ENCODE measurements at regions not wholly inside any gene's neighbourhood (a gene's known extent, or its start where the extent isn't known, plus 50 kb on each side); places are given as distances from the start of the nearest gene placed in this dataset.
A peak's percentile ranks its signal among the peaks of the same experiment; 100 is the strongest.
"Not testable (repeated sequence)": the region's sequence is repeated elsewhere in the genome, so short reads cannot be mapped to it uniquely, and the experiment has no call there.

GRCh38 chr15:75114796-75115195 lies 86.9 kb upstream of the C15orf39 start:
- intact Hi-C loops (cut with DNase I) = no loop called here
- Histone ChIP-seq H3K4me1 (no peaks in the 10 kb centered on the region), H3K36me3 (no peaks in the 10 kb centered on the region), H3K4me3 (no peak overlapping the region), H3K9me3 (no peaks in the 10 kb centered on the region), H3K27ac (no peak overlapping the region), H3K27me3 (no peaks in the 10 kb centered on the region)
- TF ChIP-seq POLR2A (IDR thresholded peaks at IDR 0.05) = no peak
- DNase-seq (no peak), ATAC-seq (no peak)
- WGBS (ENCODE audit: insufficient coverage, low coverage, low lambda C conversion rate, missing lambda C conversion rate) = no CpG with 5 or more reads among the region's 3 CpGs

DNA sequence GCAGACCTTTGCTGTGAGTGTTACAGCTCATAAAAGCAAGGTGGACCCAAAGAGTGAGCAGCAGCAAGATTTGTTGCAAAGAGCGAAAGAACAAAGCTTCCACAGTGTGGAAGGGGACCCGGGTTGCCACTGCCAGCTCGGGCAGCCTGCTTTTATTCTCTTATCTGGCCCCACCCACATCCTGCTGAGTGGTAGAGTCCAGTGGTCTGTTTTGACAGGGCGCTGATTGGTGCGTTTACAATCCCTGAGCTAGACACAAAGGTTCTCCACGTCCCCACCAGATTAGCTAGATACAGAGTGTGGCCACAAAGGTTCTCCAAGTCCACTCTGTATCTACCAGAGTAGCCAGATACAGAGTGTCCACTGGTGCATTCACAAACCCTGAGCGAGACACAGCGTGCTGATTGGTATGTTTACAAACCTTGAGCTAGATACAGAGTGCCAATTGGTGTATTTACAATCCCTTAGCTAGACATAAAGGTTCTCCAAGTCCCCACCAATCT lies 86.2 kb upstream of the C15orf39 start:
- ATAC-seq; H3K4me1 ChIP-seq; H3K36me3 ChIP-seq; H3K27ac ChIP-seq; H3K9me3 ChIP-seq; intact Hi-C loops (cut with DNase I); H3K27me3 ChIP-seq; H3K4me3 ChIP-seq; DNase-seq: not testable (repeated sequence)
- WGBS (ENCODE audit: insufficient coverage, low coverage, low lambda C conversion rate, missing lambda C conversion rate) = 90% methylated on average over 2 of the region's 8 CpGs

- H3K4me3 ChIP-seq; ATAC-seq; H3K27ac ChIP-seq; H3K4me1 ChIP-seq; intact Hi-C loops (cut with DNase I); H3K27me3 ChIP-seq; H3K36me3 ChIP-seq; H3K9me3 ChIP-seq; DNase-seq: not testable (repeated sequence)
- WGBS (ENCODE audit: insufficient coverage, low coverage, low lambda C conversion rate, missing lambda C conversion rate) = no CpG with 5 or more reads among the region's 31 CpGs
These were observed 85.5 kb upstream of the C15orf39 start for GRCh38 chr15:75116143-75116542.

DNA sequence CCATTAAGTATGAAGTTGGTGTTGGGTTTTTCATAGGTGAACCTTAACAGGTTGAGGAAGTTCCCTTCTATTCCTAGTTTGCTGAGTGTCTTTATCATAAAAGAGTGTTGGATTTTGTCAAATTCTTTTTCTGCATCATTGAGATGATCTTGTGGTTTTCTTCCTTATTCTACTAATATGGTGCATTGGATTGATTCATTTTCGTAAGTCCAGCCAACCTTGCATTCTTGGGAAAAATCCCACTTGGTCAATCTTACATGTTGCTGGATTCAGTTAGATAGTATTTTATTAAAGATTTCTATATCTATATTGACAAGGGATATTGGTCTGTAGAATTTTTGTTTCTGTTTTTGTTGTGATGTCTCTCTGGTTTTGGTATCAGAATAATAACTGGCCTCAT lies 83.7 kb upstream of the C15orf39 start:
- Histone ChIP-seq H3K27ac (no peak overlapping the region), H3K9me3 (no peaks in the 10 kb centered on the region), H3K27me3 (no peaks in the 10 kb centered on the region), H3K4me1 (no peaks in the 10 kb centered on the region), H3K4me3 (no peak overlapping the region), H3K36me3 (no peaks in the 10 kb centered on the region)
- intact Hi-C loops (cut with DNase I) = no loop called here
- DNase-seq (no peak), ATAC-seq (no peak)
- WGBS (ENCODE audit: insufficient coverage, low coverage, low lambda C conversion rate, missing lambda C conversion rate) = 75% methylated on average over 1 of the region's 1 CpG
- TF ChIP-seq, protein P1, sequence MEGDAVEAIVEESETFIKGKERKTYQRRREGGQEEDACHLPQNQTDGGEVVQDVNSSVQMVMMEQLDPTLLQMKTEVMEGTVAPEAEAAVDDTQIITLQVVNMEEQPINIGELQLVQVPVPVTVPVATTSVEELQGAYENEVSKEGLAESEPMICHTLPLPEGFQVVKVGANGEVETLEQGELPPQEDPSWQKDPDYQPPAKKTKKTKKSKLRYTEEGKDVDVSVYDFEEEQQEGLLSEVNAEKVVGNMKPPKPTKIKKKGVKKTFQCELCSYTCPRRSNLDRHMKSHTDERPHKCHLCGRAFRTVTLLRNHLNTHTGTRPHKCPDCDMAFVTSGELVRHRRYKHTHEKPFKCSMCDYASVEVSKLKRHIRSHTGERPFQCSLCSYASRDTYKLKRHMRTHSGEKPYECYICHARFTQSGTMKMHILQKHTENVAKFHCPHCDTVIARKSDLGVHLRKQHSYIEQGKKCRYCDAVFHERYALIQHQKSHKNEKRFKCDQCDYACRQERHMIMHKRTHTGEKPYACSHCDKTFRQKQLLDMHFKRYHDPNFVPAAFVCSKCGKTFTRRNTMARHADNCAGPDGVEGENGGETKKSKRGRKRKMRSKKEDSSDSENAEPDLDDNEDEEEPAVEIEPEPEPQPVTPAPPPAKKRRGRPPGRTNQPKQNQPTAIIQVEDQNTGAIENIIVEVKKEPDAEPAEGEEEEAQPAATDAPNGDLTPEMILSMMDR (IDR thresholded peaks at IDR 0.05) = no peak
- TF ChIP-seq POLR2A (IDR thresholded peaks at IDR 0.05) = no peak

DNA sequence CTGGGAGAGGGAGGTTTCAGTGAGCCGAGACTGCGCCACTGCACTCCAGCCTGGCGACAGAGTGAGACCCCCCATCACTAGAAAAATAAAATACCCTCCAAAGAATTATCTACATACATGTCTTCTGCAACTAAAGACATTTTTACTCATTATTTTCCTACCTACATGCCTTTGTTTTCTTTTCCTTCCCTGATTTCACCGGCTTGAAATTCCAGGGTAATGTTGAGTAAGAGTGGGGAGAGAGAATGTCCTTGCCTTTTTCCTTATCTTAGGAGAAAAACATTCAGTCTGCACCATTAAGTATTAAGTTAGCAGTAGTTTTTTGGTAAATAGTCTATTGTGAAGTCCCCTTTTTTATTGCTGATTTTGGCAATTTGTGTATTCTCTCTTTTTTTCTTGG lies 82.4 kb upstream of the C15orf39 start:
- H3K27me3 ChIP-seq; ATAC-seq; H3K9me3 ChIP-seq; intact Hi-C loops (cut with DNase I); H3K4me1 ChIP-seq; H3K27ac ChIP-seq; DNase-seq; H3K36me3 ChIP-seq; H3K4me3 ChIP-seq: not testable (repeated sequence)
- 72% methylated on average over 4 of the region's 4 CpGs for WGBS (ENCODE audit: insufficient coverage, low coverage, low lambda C conversion rate, missing lambda C conversion rate)

DNA sequence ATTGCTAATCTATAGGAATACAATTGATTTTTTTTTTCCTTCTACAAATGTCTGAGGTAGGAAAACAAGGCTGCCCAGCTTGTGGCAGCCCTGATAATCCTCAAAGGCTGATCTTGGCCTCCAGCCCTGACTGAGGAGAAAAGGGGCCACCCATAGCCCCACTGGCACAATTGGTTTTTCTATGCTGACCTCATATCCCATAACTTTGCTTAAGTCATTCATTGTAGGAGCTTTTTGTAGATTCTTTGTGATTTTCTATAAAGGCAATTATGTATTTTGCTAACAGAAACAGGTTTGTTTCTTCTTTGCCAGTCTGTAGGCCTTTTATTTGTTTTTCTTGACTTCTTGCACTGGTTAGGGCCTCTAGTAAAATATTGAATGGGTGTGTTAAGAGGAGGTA lies 80.2 kb upstream of the C15orf39 start:
- H3K9me3 ChIP-seq = no peaks in the 10 kb centered on the region
- H3K27ac ChIP-seq = no peak overlapping the region
- intact Hi-C loops (cut with DNase I) = no loop called here
- no peaks in the 10 kb centered on the region for H3K27me3 ChIP-seq
- TF ChIP-seq, protein P1 (IDR thresholded peaks at IDR 0.05) = no peak
- TF ChIP-seq POLR2A (IDR thresholded peaks at IDR 0.05) = no peak
- ATAC-seq = no peak
- peaks cover 0 to 4% (median 0%) of the 10 kb centered on the region in 4 donors for H3K4me1 ChIP-seq
- no peak for DNase-seq
- no peaks in the 10 kb centered on the region for H3K36me3 ChIP-seq
- no peak overlapping the region for H3K4me3 ChIP-seq

- Histone ChIP-seq H3K27ac (no peak overlapping the region), H3K27me3 (no peaks in the 10 kb centered on the region), H3K9me3 (no peaks in the 10 kb centered on the region), H3K4me3 (no peak overlapping the region), H3K4me1 (peaks cover 0 to 4% (median 0%) of the 10 kb centered on the region in 4 donors), H3K36me3 (no peaks in the 10 kb centered on the region)
- ATAC-seq (no peak), DNase-seq (no peak)
- no peak for TF ChIP-seq POLR2A (IDR thresholded peaks at IDR 0.05)
- TF ChIP-seq, protein P1 (IDR thresholded peaks at IDR 0.05) = no peak
- WGBS (ENCODE audit: insufficient coverage, low coverage, low lambda C conversion rate, missing lambda C conversion rate) = 92% methylated on average over 5 of the region's 5 CpGs
- intact Hi-C loops (cut with DNase I) = no loop called here
These were observed 78.3 kb upstream of the C15orf39 start for GRCh38 chr15:75123395-75123794.

- H3K27me3 ChIP-seq; intact Hi-C loops (cut with DNase I); H3K36me3 ChIP-seq; DNase-seq; H3K9me3 ChIP-seq; H3K4me1 ChIP-seq; H3K4me3 ChIP-seq: not testable (repeated sequence)
- peak overlapping the region in 1 of 3 donors; percentile 47 for H3K27ac ChIP-seq
- peak in 1 of 4 donors; percentile 29 for ATAC-seq
- WGBS (ENCODE audit: insufficient coverage, low coverage, low lambda C conversion rate, missing lambda C conversion rate) = 60% methylated on average over 1 of the region's 3 CpGs
These were observed 77.4 kb upstream of the C15orf39 start for GRCh38 chr15:75124278-75124677.
